HepG2 (cell line): ENCODE measurements at regions not wholly inside any gene's neighbourhood (a gene's known extent, or its start where the extent isn't known, plus 50 kb on each side); places are given as distances from the start of the nearest gene placed in this dataset.
A peak's percentile ranks its signal among the peaks of the same experiment; 100 is the strongest.

Source experiments
- CBX1 ChIP-seq: IDR thresholded peaks from one replicate; pipeline ENCODE4 v1.6.1; 2016; ENCODE audit warnings: antibody characterized with exemption, low read depth
- CTCF ChIP-seq: sonication (generic); formaldehyde crosslinking; IDR thresholded peaks from 2 replicates; pipeline ENCODE4 v1.5.0; 2020; ENCODE audit warnings: mild to moderate bottlenecking, missing genetic modification reagents, moderate library complexity
- HIVEP1 ChIP-seq: sonication (generic); formaldehyde crosslinking; IDR thresholded peaks from 2 replicates; pipeline ENCODE4 v1.4.0; 2020; ENCODE audit warnings: mild to moderate bottlenecking, missing genetic modification reagents
- HNF4A ChIP-seq: sonication (generic); formaldehyde crosslinking; IDR thresholded peaks from 2 replicates; pipeline ENCODE4 v1.4.0; 2020; ENCODE audit warnings: missing genetic modification reagents
- HOXA7 ChIP-seq: sonication (generic); formaldehyde crosslinking; IDR thresholded peaks from 2 replicates; pipeline ENCODE4 v1.8.1; 2022; ENCODE audit warnings: mild to moderate bottlenecking, missing genetic modification reagents, moderate library complexity
- JUN ChIP-seq: sonication (generic); formaldehyde crosslinking; IDR thresholded peaks from 2 replicates; pipeline ENCODE4 v1.4.0; 2020; ENCODE audit warnings: mild to moderate bottlenecking, missing genetic modification reagents
- MAX ChIP-seq: IDR thresholded peaks from 2 replicates; pipeline ENCODE4 v1.6.1; 2012; ENCODE audit warnings: inconsistent platforms
- MTERF4 ChIP-seq: sonication (generic); formaldehyde crosslinking; IDR thresholded peaks from 2 replicates; pipeline ENCODE4 v1.8.0; 2023; ENCODE audit warnings: mild to moderate bottlenecking, missing genetic modification reagents
- MYC ChIP-seq: sonication (generic); formaldehyde crosslinking; IDR thresholded peaks from 2 replicates; pipeline ENCODE4 v1.9.0; 2021; ENCODE audit warnings: missing genetic modification reagents, borderline replicate concordance
- PCBP1 ChIP-seq: fragments of 200-400 bp; formaldehyde crosslinking; IDR thresholded peaks from 2 replicates; pipeline ENCODE4 v1.6.1; 2017; ENCODE audit warnings: mild to moderate bottlenecking, low read depth, low read length, borderline replicate concordance
- TFAP4 ChIP-seq: sonication (generic); IDR thresholded peaks from 2 replicates; pipeline ENCODE4 v1.6.1; 2016; ENCODE audit warnings: low read depth, borderline replicate concordance
- ZFP36L1 ChIP-seq: sonication (generic); formaldehyde crosslinking; IDR thresholded peaks from 2 replicates; pipeline ENCODE4 v1.8.0; 2022; ENCODE audit warnings: mild to moderate bottlenecking, missing genetic modification reagents, moderate library complexity
- ZHX1 ChIP-seq: sonication (generic); formaldehyde crosslinking; IDR thresholded peaks from 2 replicates; pipeline ENCODE4 v1.8.1; 2022; ENCODE audit warnings: low read depth, mild to moderate bottlenecking, missing genetic modification reagents
- ZMYM4 ChIP-seq: sonication (generic); formaldehyde crosslinking; IDR thresholded peaks from 2 replicates; pipeline ENCODE4 v1.8.1; 2023; ENCODE audit warnings: mild to moderate bottlenecking, missing genetic modification reagents
- ZNF160 ChIP-seq: sonication (generic); formaldehyde crosslinking; IDR thresholded peaks from 2 replicates; pipeline ENCODE4 v1.8.0; 2022; ENCODE audit warnings: mild to moderate bottlenecking, inconsistent platforms, missing genetic modification reagents
- ZNF24 ChIP-seq: fragments of 450-650 bp; IDR thresholded peaks from 2 replicates; pipeline ENCODE4 v1.6.1; 2017; ENCODE audit warnings: antibody characterized with exemption, mild to moderate bottlenecking
- ZNF253 ChIP-seq: sonication (generic); formaldehyde crosslinking; IDR thresholded peaks from 2 replicates; pipeline ENCODE4 v1.8.0; 2022; ENCODE audit warnings: mild to moderate bottlenecking, missing genetic modification reagents, borderline replicate concordance
- ZNF280B ChIP-seq: sonication (generic); formaldehyde crosslinking; IDR thresholded peaks from 2 replicates; pipeline ENCODE4 v1.5.0; 2020; ENCODE audit warnings: missing genetic modification reagents, mild to moderate bottlenecking, borderline replicate concordance
- ZNF33B ChIP-seq: sonication (generic); formaldehyde crosslinking; IDR thresholded peaks from 2 replicates; pipeline ENCODE4 v1.5.1; 2020; ENCODE audit warnings: mild to moderate bottlenecking, missing genetic modification reagents
- ZNF362 ChIP-seq: sonication (generic); formaldehyde crosslinking; IDR thresholded peaks from 2 replicates; pipeline ENCODE4 v1.4.0; 2020; ENCODE audit warnings: missing genetic modification reagents, mild to moderate bottlenecking, borderline replicate concordance
- ZNF543 ChIP-seq: sonication (generic); formaldehyde crosslinking; IDR thresholded peaks from 2 replicates; pipeline ENCODE4 v1.4.0; 2020; ENCODE audit warnings: mild to moderate bottlenecking, missing genetic modification reagents
- ZNF644 ChIP-seq: IDR thresholded peaks from 2 replicates; pipeline ENCODE4 v1.6.1; 2016; ENCODE audit warnings: low read depth
- ZNF780A ChIP-seq: sonication (generic); formaldehyde crosslinking; IDR thresholded peaks from 2 replicates; pipeline ENCODE4 v1.8.0; 2022; ENCODE audit warnings: mild to moderate bottlenecking, missing genetic modification reagents, moderate library complexity

- peak; percentile 85 for TF ChIP-seq TFAP4
- no peak for TF ChIP-seq ZNF24
- TF ChIP-seq CBX1, result no peak
- TF ChIP-seq HOXA7 (CRISPR knock-in tag), result no peak
- peak; percentile 67; the same call in 1 of the 2 replicates for TF ChIP-seq MYC (CRISPR knock-in tag)
- no peak for TF ChIP-seq ZNF33B (CRISPR knock-in tag)
- no peak for TF ChIP-seq ZNF253
- no peak for TF ChIP-seq ZNF280B
- no peak for TF ChIP-seq HNF4A
- no peak for TF ChIP-seq PCBP1
- peak; percentile 34 for TF ChIP-seq CTCF (CRISPR knock-in tag)
- TF ChIP-seq ZNF644, result peak; percentile 44; the same call in 1 of the 2 replicates
- no peak for TF ChIP-seq ZNF160
- TF ChIP-seq ZFP36L1 (CRISPR knock-in tag), result no peak
- TF ChIP-seq MTERF4, result no peak
- no peak for TF ChIP-seq ZNF780A
- TF ChIP-seq ZNF362 (CRISPR knock-in tag), result peak; percentile 40; the same call in 1 of the 2 replicates
- peak; percentile 37; the same call in 1 of the 2 replicates for TF ChIP-seq ZMYM4
- TF ChIP-seq JUN (CRISPR knock-in tag), result no peak
- TF ChIP-seq ZHX1 (CRISPR knock-in tag), result no peak
- TF ChIP-seq HIVEP1, result no peak
- peak; percentile 51 for TF ChIP-seq MAX
- no peak for TF ChIP-seq ZNF543 (CRISPR knock-in tag)
These were observed 161.2 kb upstream of the WDFY3 start (continued) for GRCh38 chr4:85127653-85128052.
